NK-92 treated with Interleukin-12 subunit alpha and Interleukin-12 subunit beta, amount 100 ng/mL, for 24 hours (cell line): ENCODE measurements at regions not wholly inside any gene's neighbourhood (a gene's known extent, or its start where the extent isn't known, plus 50 kb on each side); places are given as distances from the start of the nearest gene placed in this dataset.

ENCODE experiments used
- DNase-seq: peaks from one replicate; lab custom pipeline; 2025; lab: John Stamatoyannopoulos, UW

DNA sequence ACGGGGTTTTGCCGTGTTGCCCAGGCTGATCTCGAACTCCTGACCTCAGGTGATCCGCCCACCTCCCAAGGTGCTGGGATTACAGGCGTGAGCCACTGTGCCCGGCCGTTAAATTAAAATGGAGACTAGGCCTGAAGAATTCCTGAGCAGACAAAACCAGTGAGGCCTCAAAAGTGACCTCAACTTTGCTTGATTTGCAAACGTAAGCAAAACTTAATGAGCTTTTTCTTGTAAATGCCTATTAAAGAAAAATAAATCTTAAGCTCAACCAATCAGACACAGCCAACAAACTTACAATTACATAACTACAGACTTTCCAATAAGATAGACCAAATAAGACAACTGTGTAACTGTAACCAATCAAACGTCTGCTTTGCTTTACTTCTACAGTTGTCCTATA lies 111.3 kb upstream of the SEMA6A start:
- no peak for DNase-seq

DNA sequence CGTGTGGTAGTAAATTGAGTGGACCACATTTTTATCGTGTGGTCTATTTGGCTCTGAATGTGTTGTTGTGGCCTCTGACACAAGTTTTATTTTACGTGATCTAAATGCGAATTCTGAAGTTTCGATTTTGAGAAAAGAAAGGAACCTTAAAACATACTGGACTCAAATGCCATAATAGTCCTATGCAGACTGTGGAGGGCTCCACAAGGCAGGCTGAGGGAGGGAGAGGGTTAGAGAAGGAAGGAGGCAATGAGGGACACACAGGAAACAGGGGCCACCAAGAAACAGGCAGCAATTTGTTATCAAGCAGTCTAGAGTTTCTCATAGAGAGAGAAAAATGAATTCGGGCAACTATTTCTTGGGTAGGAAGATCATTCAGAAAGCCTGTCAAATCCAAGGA lies 110.4 kb upstream of the SEMA6A start:
- DNase-seq, result no peak

DNA sequence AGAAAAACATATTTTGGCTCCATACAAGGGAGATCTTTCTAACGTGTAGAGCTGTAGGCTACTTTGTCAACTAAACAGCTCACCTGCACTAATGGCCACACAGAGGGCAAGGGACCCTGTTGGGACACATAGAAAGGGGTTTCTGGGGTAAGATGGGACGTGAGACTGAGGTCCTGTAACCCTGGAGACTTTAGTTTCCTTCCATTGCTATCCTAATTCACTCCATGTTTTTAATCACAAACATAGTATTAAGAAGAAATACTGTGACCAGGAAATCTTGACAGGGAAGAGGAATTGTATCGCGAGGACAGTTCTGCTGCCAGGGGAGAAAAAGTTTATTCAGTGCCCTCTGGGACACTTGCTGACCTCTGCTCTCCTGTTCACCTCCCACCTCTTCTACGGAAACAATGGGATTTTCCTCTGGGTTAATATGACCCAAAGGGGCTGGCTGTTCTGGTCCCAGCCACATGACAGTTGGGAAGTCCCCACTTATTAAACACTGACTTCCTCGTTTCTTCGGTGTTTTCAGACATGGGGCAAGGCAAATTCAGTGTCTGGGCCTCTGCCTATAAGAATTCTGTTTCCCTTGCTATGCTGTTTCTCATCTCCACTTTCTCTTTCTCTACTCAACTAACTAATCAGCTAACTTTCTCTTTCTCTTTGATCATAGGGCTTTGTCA lies 106.9 kb upstream of the SEMA6A start:
- DNase-seq, result no peak

- DNase-seq, result no peak
Measured at GRCh38 chr5:116675626-116675910, 100.9 kb upstream of the SEMA6A start.

DNA sequence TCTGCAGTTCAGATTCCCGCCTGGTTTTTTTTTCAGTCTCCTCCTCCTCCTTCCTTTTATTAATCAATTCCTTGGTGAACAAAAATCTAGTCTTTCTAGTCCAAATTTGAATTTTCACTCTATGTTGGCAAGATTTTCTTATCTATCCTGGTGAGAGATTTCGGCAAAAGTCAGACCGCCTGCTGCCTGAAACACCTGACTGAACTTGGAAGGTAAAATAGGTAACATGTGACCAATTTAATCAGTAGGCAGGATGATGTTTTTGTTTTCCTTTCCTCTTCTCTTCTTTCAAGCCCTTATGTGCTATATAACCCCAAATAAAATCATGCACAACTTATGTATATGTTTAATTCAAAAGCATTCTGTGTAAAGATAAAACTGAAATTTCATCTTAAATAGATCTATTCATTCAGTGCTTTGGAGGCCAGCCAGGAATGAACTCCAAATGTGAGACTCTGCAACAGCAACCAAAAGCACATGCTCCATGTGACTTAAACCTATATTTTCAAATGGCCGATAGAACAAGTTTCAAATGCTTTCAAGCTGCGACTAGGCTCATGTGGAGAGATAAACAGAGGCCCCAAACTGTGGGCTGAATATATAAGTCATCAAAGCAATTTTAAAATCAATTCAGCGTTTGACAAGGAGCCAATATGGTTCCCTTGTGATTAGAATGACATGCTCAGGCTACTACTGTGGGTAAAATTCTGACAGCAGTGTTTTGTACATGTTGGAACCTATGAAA lies 100.4 kb upstream of the SEMA6A start:
- DNase-seq, result no peak

- DNase-seq, result no peak
Measured at GRCh38 chr5:116673453-116673852, 98.8 kb upstream of the SEMA6A start.

- no peak for DNase-seq
Measured at GRCh38 chr5:116672203-116672602, 97.6 kb upstream of the SEMA6A start.

GRCh38 chr5:116671211-116671736 lies 96.7 kb upstream of the SEMA6A start:
- no peak for DNase-seq

GRCh38 chr5:116669261-116670031 lies 94.8 kb upstream of the SEMA6A start:
- DNase-seq, result no peak

DNA sequence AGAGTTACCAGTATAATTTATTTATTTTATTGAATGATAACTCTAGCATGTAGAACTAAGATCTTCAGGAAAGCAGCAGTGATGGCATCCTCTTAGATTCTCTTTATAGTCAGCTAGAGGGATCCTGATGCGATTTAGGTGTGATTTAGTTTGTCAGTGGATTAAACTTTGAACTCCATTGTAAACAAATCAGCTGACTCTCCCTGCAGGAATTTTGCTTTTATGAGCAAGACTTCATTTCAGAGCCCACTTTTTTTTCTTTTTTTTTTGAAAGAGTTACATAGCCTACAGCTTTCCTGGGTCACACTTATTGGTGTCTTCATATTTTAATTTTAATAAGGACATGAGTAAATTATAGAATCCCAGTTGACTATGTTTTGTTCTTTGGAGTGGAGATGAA lies 93.8 kb upstream of the SEMA6A start:
- DNase-seq, result no peak

GRCh38 chr5:116666901-116667300 lies 92.3 kb upstream of the SEMA6A start:
- no peak for DNase-seq

DNA sequence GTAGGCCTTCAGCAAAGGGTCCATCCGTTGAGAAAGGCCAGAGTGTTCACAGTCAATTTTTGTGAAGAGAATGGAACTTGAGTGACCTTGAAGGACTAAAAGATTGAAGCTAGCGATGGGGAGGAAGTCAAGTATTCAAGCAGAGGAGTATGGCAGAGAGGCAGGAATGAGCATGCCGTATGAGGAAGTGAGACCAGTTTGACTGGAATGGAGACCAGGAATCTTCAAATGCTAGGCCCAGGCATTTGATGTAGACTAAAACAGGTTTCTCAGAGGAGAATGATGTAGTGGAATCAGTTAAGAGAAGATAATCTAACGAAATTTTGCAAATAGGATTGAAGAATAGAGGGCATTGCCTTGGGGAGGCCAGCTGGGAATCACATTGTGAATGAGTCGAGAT lies 90.4 kb upstream of the SEMA6A start:
- DNase-seq, result no peak

- no peak for DNase-seq
Measured at GRCh38 chr5:116663081-116663480, 88.5 kb upstream of the SEMA6A start.

DNA sequence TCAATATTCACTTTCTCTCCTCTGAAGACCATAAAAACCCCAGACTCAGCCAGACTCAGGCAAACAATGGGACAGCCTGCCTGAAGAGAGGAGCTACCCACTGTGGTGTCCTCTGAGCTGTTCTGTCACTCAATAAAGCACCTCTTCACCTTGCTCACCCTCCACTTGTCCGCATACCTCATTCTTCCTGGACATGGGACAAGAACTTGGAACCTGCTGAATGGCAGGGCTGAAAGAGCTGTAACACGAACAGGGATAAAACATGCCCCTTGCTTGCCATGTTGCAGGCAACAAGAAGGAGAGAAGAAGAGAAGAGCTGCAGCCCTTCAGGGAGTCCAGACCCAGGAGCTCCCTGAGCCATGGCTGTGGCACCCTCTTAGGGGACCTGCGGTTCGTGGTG lies 86.8 kb upstream of the SEMA6A start:
- no peak for DNase-seq

- no peak for DNase-seq
Measured at GRCh38 chr5:116660929-116661328, 86.3 kb upstream of the SEMA6A start.

DNA sequence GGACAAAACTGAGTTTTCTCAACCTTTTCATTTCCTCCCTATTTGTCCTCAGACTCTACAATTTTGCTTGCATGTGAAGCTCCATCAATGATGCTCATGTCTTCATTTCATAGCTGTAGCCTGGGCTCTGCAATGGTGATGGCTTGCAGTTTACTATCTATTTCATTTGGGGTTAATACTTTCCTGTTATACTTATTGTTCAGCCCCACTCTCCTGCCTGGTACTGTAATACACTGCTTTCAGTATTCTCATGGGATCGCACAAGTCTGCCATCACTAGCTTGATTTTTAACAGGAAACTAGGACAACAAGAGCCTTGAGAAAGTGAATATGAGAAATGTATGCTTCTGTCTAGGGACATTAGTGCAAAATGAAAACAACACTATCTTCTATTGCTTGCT lies 84.2 kb upstream of the SEMA6A start:
- no peak for DNase-seq

GRCh38 chr5:116658141-116658540 lies 83.5 kb upstream of the SEMA6A start:
- DNase-seq, result no peak

DNA sequence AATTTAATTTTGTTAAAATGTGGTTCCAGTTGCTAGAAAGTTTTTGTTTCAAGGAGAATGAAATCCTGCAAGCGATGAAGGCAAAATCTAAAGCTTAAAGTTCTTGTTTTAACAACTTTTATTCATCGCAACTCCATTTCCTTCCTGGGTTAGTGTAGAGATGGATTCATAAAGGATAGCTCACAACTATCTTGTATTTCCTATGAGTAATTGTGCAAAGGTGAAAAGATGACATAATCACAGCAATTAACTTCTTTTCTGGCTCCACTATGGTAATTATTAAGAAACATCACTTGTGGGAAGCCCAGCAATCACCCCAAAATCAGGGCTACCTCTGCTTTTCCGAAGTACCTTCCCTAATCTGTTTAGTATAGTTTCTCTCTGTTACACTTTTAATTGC lies 80.8 kb upstream of the SEMA6A start:
- no peak for DNase-seq

GRCh38 chr5:116654925-116655324 lies 80.3 kb upstream of the SEMA6A start:
- no peak for DNase-seq

DNA sequence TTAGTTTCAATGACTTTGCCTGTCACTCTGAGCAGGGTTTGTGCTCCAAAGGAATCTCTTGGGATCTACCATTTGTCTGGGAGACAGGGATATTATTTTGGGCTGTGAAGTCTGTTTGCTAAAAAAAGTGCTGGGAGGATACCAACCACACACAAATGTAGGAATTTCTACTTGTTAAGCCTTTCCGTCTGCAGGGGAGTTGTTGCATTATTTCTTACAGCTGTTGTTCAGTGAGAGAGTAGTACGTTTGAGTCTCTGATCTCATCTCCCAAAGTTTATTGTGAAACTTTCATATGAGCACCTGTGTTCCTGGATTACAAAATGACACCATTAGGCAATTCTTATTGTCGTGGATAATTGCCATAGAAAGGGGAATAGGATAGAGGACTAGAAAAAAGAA lies 78.3 kb upstream of the SEMA6A start:
- DNase-seq, result no peak

DNA sequence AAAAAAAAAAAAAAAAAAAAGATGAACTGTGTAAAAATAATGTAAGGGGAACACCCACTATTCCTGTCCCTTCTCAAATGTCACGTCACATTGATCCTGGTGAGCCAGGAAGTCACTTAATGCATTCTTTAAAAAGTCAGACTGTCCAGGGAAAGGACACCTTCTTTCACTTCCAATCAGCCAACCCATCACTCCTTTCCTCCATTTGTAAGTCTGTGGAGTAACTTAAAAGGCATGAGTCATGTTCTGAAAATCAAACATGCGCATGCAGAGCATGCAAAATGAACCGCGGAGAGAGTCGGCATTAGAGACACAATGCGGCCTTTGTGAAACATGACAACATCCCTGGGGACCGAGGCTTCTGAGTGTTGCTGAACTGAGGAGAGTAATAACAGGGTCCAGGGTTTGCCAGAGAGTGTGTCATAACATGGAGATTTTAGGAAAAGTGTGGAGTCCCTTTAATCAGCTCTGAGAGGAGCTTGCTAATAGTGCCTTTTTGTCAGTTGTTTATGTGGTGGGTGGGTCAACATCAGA lies 77.6 kb upstream of the SEMA6A start:
- DNase-seq, result no peak

- no peak for DNase-seq
Measured at GRCh38 chr5:116651653-116652052, 77.0 kb upstream of the SEMA6A start.

DNA sequence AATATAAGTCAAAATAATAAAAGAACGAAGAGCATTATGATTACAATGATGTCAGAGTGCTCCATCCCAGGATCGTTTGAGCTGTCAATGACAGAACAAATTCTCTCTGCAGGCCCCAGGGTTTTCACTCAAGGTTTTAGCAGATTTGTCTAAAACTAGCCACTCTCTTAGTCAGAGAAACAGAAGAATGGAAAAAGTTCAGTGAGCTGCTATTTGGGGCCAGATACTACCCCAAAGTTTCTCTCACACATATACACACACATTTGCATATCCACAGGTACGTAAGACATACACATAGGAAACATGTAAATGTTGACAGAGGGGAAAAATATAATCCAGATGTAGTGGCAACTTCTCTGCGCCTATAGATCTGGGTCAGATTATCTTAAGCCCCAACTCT lies 76.3 kb upstream of the SEMA6A start:
- no peak for DNase-seq
